PC-9 (cell line): ENCODE measurements at regions not wholly inside any gene's neighbourhood (a gene's known extent, or its start where the extent isn't known, plus 50 kb on each side); places are given as distances from the start of the nearest gene placed in this dataset.

Source experiments
- BruUV-seq: library from RNA; stranded (reverse); fragments of 400-500 nt; replicated peaks from 2 replicates; lab custom pipeline; 2021; lab: Mats Ljungman, UMichigan
- CTCF ChIA-PET: fragments of 300-600 bp; sonication (Branson Sonifier 250); formaldehyde crosslinking; loops from one replicate; lab custom pipeline; 2022; ENCODE audit warnings: antibody characterized with exemption; lab: Charles Lee
- POLR2A ChIA-PET: fragments of 300-600 bp; sonication (Branson Sonifier 250); formaldehyde crosslinking; loops from one replicate; lab custom pipeline; 2022; ENCODE audit warnings: antibody characterized with exemption; ENCODE audit not compliant: unreplicated experiment; lab: Charles Lee
- DNase-seq, 2 experiments: peaks; one replicate each; pipeline versions ENCODE4 v3.0.0 to v3.0.0-alpha.2; 2015 to 2022; ENCODE audit warnings: mixed read lengths in 1 of 2
- H2AFZ ChIP-seq: fragments of 200-600 bp; sonication (generic); 2 replicates; pipeline ENCODE4 v1.8.1; 2017; ENCODE audit warnings: antibody characterized with exemption
- H3F3A ChIP-seq: fragments of 200-600 bp; sonication (generic); 2 replicates; pipeline ENCODE4 v1.8.1; 2017; ENCODE audit warnings: antibody characterized with exemption, mild to moderate bottlenecking, low read depth; ENCODE audit not compliant: insufficient read depth
- H3K27ac ChIP-seq: fragments of 200-600 bp; sonication (generic); 2 replicates; pipeline ENCODE4 v1.6.1; 2016; ENCODE audit warnings: mixed run types
- H3K27me3 ChIP-seq: fragments of 200-600 bp; sonication (generic); 2 replicates; pipeline ENCODE4 v1.6.1; 2016; ENCODE audit warnings: low read depth, mixed run types; ENCODE audit not compliant: insufficient read depth
- H3K36me3 ChIP-seq: fragments of 200-600 bp; sonication (generic); 2 replicates; pipeline ENCODE4 v1.6.1; 2016; ENCODE audit warnings: low read depth, mixed run types
- H3K4me1 ChIP-seq: fragments of 200-600 bp; sonication (generic); replicated peaks from 2 replicates; pipeline ENCODE4 v1.6.1; 2016; ENCODE audit warnings: mixed run types; ENCODE audit not compliant: insufficient read depth
- H3K4me2 ChIP-seq: fragments of 200-600 bp; sonication (generic); 2 replicates; pipeline ENCODE4 v1.6.1; 2017; ENCODE audit warnings: mixed run types
- H3K4me3 ChIP-seq: fragments of 200-600 bp; sonication (generic); 2 replicates; pipeline ENCODE4 v1.6.1; 2016; ENCODE audit warnings: mixed run types
- H3K79me2 ChIP-seq: fragments of 200-600 bp; sonication (generic); 2 replicates; pipeline ENCODE4 v1.6.1; 2017; ENCODE audit warnings: low read depth, mixed run types
- H3K9me2 ChIP-seq: fragments of 200-600 bp; sonication (generic); 2 replicates; pipeline ENCODE4 v1.8.1; 2017; ENCODE audit warnings: mild to moderate bottlenecking; ENCODE audit not compliant: insufficient read depth
- H3K9me3 ChIP-seq: fragments of 200-600 bp; sonication (generic); 2 replicates; pipeline ENCODE4 v1.8.1; 2016; ENCODE audit warnings: low read depth; ENCODE audit not compliant: insufficient read depth
- H4K20me1 ChIP-seq: fragments of 200-600 bp; sonication (generic); 2 replicates; pipeline ENCODE4 v1.8.1; 2017; ENCODE audit not compliant: insufficient read depth
- CTCF ChIP-seq: fragments of 200-600 bp; sonication (generic); conservative IDR thresholded peaks from 2 replicates; pipeline ENCODE4 v1.6.1; 2017; ENCODE audit warnings: mixed run types, antibody characterized with exemption, mild to moderate bottlenecking, moderate library complexity
- EZH2 ChIP-seq: fragments of 200-600 bp; sonication (generic); IDR thresholded peaks from 2 replicates; pipeline ENCODE4 v1.8.0; 2017; ENCODE audit warnings: antibody characterized with exemption, low read depth
- intact Hi-C: fragments of 100-400 bp; cut with micrococcal nuclease; formaldehyde crosslinking; loops from one replicate; pipeline ENCODE4 v1.10.0; 2022; ENCODE audit not compliant: unreplicated experiment

DNA sequence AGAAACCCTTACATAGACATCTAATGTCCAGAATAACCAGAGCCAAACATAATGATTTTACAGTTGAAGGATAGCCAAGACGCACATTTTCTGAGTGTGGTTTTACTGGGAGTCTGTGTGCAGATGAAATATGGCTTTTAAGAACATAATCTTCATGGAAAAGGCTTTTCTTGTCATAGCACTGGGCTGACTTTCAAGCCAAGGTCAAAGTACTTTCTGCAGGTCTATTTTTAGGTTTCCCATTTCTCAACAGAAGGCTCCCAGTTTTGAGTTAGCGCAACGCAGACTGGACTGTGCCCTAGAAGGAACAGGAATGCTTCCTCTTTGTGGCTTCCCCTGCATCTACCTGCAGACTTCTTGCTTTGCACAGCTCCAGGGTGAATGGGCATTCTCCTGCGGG lies 92.3 kb upstream of the UPP2 start:
- no peak overlapping the region for H2AFZ ChIP-seq
- H3K9me3 ChIP-seq, result no peaks in the 10 kb centered on the region
- H3K9me2 ChIP-seq, result no peaks in the 10 kb centered on the region
- no peaks in the 10 kb centered on the region for H3F3A ChIP-seq
- peaks cover 11% of the 10 kb centered on the region for H3K4me1 ChIP-seq
- H3K27ac ChIP-seq, result no peak overlapping the region
- intact Hi-C loops, result no loop called here
- CTCF ChIA-PET, result no interaction called here
- H3K4me3 ChIP-seq, result no peak overlapping the region
- H4K20me1 ChIP-seq, result no peaks in the 10 kb centered on the region
- POLR2A ChIA-PET, result no interaction called here
- no TSS peak for BruUV-seq
- TF ChIP-seq EZH2 (no peak), CTCF (no peak)
- H3K36me3 ChIP-seq, result no peaks in the 10 kb centered on the region
- no peaks in the 10 kb centered on the region for H3K27me3 ChIP-seq
- no peak overlapping the region for H3K4me2 ChIP-seq
- no peak for DNase-seq
- H3K79me2 ChIP-seq, result no peaks in the 10 kb centered on the region

DNA sequence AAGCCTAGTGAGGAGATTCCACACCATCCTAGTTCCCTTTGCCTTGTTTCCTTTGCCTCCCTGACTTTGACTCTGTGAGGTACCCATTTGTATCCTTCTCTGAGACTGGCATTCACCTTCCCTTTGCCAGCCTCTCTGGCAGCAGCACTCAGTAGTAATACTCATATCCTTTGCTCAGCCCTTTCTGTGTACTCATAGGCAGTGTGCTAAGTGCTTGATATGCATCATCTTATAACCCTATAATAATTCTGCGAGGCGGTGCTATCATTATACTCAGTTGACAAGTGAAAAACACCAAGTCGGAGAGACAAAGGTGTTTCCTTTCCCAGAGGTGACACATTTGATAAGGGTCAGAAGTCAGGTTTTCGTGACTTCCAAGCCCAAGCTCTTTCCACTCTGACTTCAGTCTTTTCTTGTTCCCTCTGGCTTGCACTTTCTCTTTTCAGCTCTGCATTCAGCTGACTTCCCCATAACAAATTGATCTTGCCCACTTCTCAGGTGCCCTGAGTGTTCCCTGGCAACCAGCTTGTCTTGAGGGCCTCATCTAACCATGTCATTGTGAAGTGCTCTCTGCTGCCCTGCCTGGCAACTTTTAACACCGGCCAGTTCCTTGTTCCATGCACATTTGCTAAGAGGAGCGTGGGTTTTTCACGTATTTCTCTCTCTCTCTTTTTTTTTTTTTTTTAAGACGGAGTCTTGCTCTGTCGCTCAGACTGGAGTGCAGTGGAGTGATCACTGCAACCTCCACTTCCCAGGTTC lies 94.5 kb upstream of the UPP2 start:
- POLR2A ChIA-PET, result no interaction called here
- Histone ChIP-seq H3K4me1 (peaks cover 11% of the 10 kb centered on the region), H2AFZ (no peak overlapping the region), H3K27ac (no peak overlapping the region), H3K9me2 (no peaks in the 10 kb centered on the region), H3K79me2 (no peaks in the 10 kb centered on the region), H4K20me1 (no peaks in the 10 kb centered on the region), H3K4me2 (no peak overlapping the region), H3K9me3 (no peaks in the 10 kb centered on the region), H3F3A (no peaks in the 10 kb centered on the region), H3K4me3 (no peak overlapping the region), H3K27me3 (no peaks in the 10 kb centered on the region), H3K36me3 (no peaks in the 10 kb centered on the region)
- DNase-seq, result no peak
- TF ChIP-seq EZH2 (no peak), CTCF (no peak)
- no TSS peak for BruUV-seq
- CTCF ChIA-PET, result interaction anchor here (0.7 kb wide), 1 partner anchor 21 kb away, joined by 5 read pairs; no protein-coding TSS in a partner anchor
- intact Hi-C loops, result no loop called here

DNA sequence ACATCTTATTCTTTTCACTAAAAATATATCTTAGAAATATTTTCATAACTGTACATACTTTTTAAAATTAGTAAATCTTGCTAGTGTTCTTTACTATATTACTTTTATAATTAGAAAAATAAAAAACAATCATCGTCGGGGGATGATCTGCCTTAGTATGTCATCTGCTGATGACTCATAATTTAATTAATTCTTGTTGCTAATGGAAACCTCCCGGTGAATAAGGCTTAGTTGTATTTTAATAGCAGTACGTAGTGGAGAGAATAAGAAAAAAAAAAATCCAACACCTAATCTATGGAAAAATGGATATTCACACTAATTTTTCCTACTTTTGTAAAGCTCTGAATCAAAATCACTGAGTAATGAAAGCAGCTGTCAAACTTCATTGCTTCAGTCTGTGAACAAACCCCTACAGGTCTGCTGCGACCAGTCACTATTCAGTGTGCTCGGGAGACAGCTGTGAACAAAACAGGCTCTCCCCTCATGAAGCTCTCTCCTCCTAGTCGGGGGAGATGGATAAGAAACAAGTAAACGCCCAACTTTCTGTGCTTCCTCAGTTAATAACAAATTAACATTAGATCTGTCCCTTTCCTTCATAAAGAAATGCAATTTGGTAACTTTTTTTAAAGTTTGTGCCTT lies 97.4 kb upstream of the UPP2 start:
- no peak overlapping the region for H2AFZ ChIP-seq
- H3K79me2 ChIP-seq, result no peaks in the 10 kb centered on the region
- H4K20me1 ChIP-seq, result no peaks in the 10 kb centered on the region
- POLR2A ChIA-PET, result interaction anchor here (0.7 kb wide), 1 partner anchor 1246 kb away, joined by 6 read pairs; no protein-coding TSS in a partner anchor
- no peaks in the 10 kb centered on the region for H3K27me3 ChIP-seq
- no peak overlapping the region for H3K4me2 ChIP-seq
- no TSS peak for BruUV-seq
- H3K9me3 ChIP-seq, result no peaks in the 10 kb centered on the region
- intact Hi-C loops, result no loop called here
- no peak for TF ChIP-seq EZH2
- no peak for TF ChIP-seq CTCF
- no peak overlapping the region for H3K4me3 ChIP-seq
- CTCF ChIA-PET, result no interaction called here
- H3K4me1 ChIP-seq, result no peaks in the 10 kb centered on the region
- H3F3A ChIP-seq, result no peaks in the 10 kb centered on the region
- no peak for DNase-seq
- H3K36me3 ChIP-seq, result no peaks in the 10 kb centered on the region
- H3K9me2 ChIP-seq, result no peaks in the 10 kb centered on the region
- H3K27ac ChIP-seq, result no peak overlapping the region
